GM19023 (cell line): ENCODE measurements at regions not wholly inside any gene's neighbourhood (a gene's known extent, or its start where the extent isn't known, plus 50 kb on each side); places are given as distances from the start of the nearest gene placed in this dataset.
"Not testable (repeated sequence)": the region's sequence is repeated elsewhere in the genome, so short reads cannot be mapped to it uniquely, and the experiment has no call there.

Experiments
- ATAC-seq: cut with Tn5 transposase; IDR thresholded peaks from one replicate; pipeline ENCODE4 v1.9.1; 2021; ENCODE audit warnings: mild to moderate bottlenecking, moderate library complexity; ENCODE audit not compliant: unreplicated experiment

- not testable (repeated sequence) for ATAC-seq
Observed at GRCh38 chr15:20473465-20473864, 68.1 kb downstream of the GOLGA6L6 start.

- not testable (repeated sequence) for ATAC-seq
Observed at GRCh38 chr15:20472983-20473382, 68.6 kb downstream of the GOLGA6L6 start.

GRCh38 chr15:20470810-20471209, 70.8 kb downstream of the GOLGA6L6 start:
- ATAC-seq = not testable (repeated sequence)

- not testable (repeated sequence) for ATAC-seq
Observed at GRCh38 chr15:20441138-20441537, 100.5 kb downstream of the GOLGA6L6 start.

GRCh38 chr15:20440390-20440789, 101.2 kb downstream of the GOLGA6L6 start:
- ATAC-seq = not testable (repeated sequence)

GRCh38 chr15:20439111-20439510, 102.5 kb downstream of the GOLGA6L6 start:
- not testable (repeated sequence) for ATAC-seq

- not testable (repeated sequence) for ATAC-seq
Observed at GRCh38 chr15:20438255-20438654, 103.3 kb downstream of the GOLGA6L6 start.

GRCh38 chr15:20433468-20433867, 108.1 kb downstream of the GOLGA6L6 start:
- not testable (repeated sequence) for ATAC-seq

- not testable (repeated sequence) for ATAC-seq
Observed at GRCh38 chr15:20430495-20430894, 111.1 kb downstream of the GOLGA6L6 start.

- ATAC-seq = not testable (repeated sequence)
Observed at GRCh38 chr15:20420710-20421109, 120.9 kb downstream of the GOLGA6L6 start.

GRCh38 chr15:20416618-20417017, 125.0 kb downstream of the GOLGA6L6 start:
- not testable (repeated sequence) for ATAC-seq

GRCh38 chr15:20409667-20410198, 131.9 kb downstream of the GOLGA6L6 start:
- not testable (repeated sequence) for ATAC-seq

- ATAC-seq = no peak
Observed at GRCh38 chr15:20409247-20409646, 132.4 kb downstream of the GOLGA6L6 start.

- ATAC-seq = no peak
Observed at GRCh38 chr15:20407553-20407952, 134.0 kb downstream of the GOLGA6L6 start.

- not testable (repeated sequence) for ATAC-seq
Observed at GRCh38 chr15:20404571-20404970, 137.0 kb downstream of the GOLGA6L6 start.

- ATAC-seq = not testable (repeated sequence)
Observed at GRCh38 chr15:20402586-20402985, 139.0 kb downstream of the GOLGA6L6 start.

- not testable (repeated sequence) for ATAC-seq
Observed at GRCh38 chr15:20401058-20401457, 140.5 kb downstream of the GOLGA6L6 start.

- ATAC-seq = not testable (repeated sequence)
Observed at GRCh38 chr15:20398680-20399079, 142.9 kb downstream of the GOLGA6L6 start.

GRCh38 chr15:20388161-20388560, 153.4 kb downstream of the GOLGA6L6 start:
- not testable (repeated sequence) for ATAC-seq

- ATAC-seq = no peak
Observed at GRCh38 chr15:20386198-20386597, 155.4 kb downstream of the GOLGA6L6 start.

GRCh38 chr15:20380199-20380598, 161.4 kb downstream of the GOLGA6L6 start:
- not testable (repeated sequence) for ATAC-seq

- ATAC-seq = no peak
Observed at GRCh38 chr15:20376872-20377271, 164.7 kb downstream of the GOLGA6L6 start.

GRCh38 chr15:20372416-20372815, 169.2 kb downstream of the GOLGA6L6 start:
- ATAC-seq = not testable (repeated sequence)
